T1000 (cell line): ENCODE measurements at regions not wholly inside any gene's neighbourhood (a gene's known extent, or its start where the extent isn't known, plus 50 kb on each side); places are given as distances from the start of the nearest gene placed in this dataset.

Experiments used
- DNase-seq: peaks from one replicate; lab custom pipeline; 2025; ENCODE audit warnings: mixed read lengths; lab: John Stamatoyannopoulos, UW

- DNase-seq, result no peak
Measured at GRCh38 chr1:234536741-234537140, 57.8 kb upstream of the TARBP1 start.

GRCh38 chr1:234535763-234536515 is 57.0 kb upstream of the TARBP1 start:
- DNase-seq, result no peak

DNA sequence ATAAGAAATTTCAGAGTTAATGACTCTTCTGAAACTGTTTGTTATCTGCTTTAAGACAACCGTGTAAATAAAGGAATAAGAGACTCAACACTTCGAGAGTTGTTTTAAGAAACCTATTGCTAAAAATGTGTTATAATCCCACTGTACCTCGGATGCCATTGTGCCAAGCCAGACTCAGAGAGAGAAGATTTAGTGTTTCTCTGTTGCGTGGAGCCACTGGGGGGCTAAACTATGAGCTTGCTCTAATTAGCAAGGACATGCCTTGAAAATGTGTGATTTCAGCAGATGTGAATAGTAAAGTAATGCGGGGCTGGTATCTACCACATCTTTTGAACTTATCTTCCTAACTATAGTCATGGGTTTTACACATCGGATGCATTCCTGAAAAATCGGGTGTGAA is 56.2 kb upstream of the TARBP1 start:
- DNase-seq, result no peak

GRCh38 chr1:234533975-234534876 is 55.2 kb upstream of the TARBP1 start:
- DNase-seq, result no peak

DNA sequence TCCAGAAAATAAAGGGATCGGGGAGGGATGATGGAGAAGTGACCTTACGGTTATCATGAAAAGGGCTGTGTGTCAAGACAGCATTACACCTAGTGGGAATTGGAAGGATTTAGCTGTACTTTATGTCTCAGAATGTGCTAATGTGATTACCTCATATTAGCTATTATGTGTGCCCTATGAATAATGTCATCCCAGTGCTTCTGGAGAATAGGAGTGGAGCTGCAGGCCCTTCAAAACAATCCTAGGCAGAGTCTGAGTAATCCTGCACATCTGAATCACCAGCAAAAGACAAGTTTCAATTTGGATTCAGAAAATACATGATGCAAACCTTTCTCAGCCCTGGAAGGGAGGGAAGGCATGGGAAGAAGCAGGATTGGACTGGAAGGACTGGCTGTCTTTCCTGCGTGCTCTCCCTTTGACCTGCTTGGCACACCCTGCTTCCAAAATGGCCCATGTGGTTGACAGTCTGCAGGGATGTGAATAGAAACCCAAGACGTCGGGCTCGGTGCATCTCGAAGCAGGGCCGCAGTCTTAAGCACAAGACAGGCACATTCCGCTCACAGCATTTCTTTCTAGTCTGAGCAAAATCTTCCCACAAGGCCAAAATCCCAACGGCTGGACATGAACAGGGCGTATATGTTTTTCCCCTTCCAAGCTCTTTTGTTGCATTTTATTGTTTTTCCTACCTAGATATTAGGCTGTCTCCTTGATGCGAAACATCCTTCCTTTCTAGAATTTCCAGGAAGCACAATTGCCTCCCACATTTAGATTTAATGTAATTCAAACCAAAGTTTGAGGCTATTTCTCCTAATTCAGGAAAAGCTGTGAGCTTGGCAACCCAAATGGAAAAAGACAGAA is 54.3 kb upstream of the TARBP1 start:
- no peak for DNase-seq

GRCh38 chr1:234532503-234532922 is 53.5 kb upstream of the TARBP1 start:
- no peak for DNase-seq

GRCh38 chr1:234531151-234531635 is 52.2 kb upstream of the TARBP1 start:
- DNase-seq, result no peak

GRCh38 chr1:234530672-234531071 is 51.7 kb upstream of the TARBP1 start:
- no peak for DNase-seq

DNA sequence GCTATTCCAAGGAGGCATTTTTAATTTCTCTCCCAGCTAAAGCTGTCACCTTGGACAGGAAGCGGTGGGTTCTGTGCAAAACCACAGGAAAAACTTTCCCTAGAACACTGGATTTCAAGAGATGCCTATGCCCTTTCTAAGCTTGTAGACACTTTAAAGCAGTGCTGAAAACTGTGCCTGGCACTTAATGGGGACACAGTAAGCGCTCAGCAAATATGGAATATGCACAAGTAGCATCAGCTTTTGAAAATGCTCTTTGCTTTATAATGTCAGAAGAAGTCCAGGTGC is 50.9 kb upstream of the TARBP1 start:
- no peak for DNase-seq

DNA sequence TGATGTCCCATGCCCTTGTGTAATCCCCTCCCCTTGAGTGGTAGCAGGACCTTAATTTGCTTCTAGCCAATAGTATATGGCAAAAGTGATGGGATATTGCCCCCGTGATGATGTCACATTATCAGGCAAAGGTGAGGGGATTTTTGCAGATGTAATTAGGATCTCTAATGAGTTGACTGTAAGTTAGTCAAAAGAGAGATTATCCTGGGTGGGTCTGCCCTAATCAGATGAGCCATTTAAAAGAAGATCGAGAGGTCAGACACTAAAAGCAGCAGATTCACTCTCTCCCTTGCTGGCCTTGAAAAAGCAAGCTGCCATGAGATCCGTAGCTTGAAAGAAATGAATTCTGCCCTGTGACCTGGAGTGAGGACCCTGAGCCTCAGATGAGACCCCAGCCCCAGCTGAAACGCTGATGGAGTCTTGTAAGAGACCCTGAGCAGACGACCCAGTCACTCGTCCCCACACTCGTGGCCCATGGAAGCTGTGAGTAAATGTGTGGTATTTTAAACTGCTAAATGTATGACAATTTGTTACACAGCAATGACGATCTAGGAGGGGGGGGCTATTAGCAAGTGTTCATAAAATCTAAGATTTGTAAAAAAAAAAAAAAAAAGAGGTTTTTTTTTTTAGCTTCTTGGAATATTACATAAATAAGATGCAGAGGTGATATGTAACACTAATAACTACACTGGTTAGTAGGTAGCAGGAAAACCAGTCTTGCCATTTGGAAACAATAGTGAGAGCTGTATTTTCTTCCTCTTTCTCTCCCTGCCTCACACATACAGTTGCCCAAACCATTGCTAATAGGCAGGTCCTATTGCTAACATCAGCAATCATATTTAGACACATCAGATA is 50.3 kb upstream of the TARBP1 start:
- DNase-seq, result no peak
